Panc1 (cell line): ENCODE measurements at regions not wholly inside any gene's neighbourhood (a gene's known extent, or its start where the extent isn't known, plus 50 kb on each side); places are given as distances from the start of the nearest gene placed in this dataset.

Experiments
- ATAC-seq: fragments of 200-7000 bp; cut with Tn5 transposase; 2 replicates; pipeline ENCODE4 v1.9.1; 2020; ENCODE audit warnings: mild to moderate bottlenecking, moderate library complexity
- BruUV-seq: library from RNA; stranded (reverse); fragments of 400-500 nt; replicated peaks from 2 replicates; lab custom pipeline; 2021; lab: Mats Ljungman, UMichigan
- CTCF ChIA-PET: fragments of 300-600 bp; sonication (Branson Sonifier 250); formaldehyde crosslinking; loops from one replicate; lab custom pipeline; 2022; ENCODE audit warnings: antibody characterized with exemption; lab: Charles Lee
- POLR2A ChIA-PET: fragments of 300-600 bp; sonication (Branson Sonifier 250); formaldehyde crosslinking; loops from one replicate; lab custom pipeline; 2022; ENCODE audit warnings: antibody characterized with exemption; lab: Charles Lee
- DNase-seq: peaks from one replicate; pipeline ENCODE4 v3.0.0-alpha.2; 2010; ENCODE audit warnings: low read depth, low spot score
- H3K27ac ChIP-seq: 2 replicates; pipeline ENCODE4 v1.5.1; 2011; ENCODE audit warnings: mild to moderate bottlenecking, low read length, inconsistent platforms
- H3K27me3 ChIP-seq: fragments of 200-500 bp; sonication (Bioruptor generic); 2 replicates; pipeline ENCODE4 v1.6.0; 2014; ENCODE audit warnings: low read length, inconsistent platforms; ENCODE audit not compliant: control insufficient read depth, insufficient read depth
- H3K36me3 ChIP-seq: fragments of 200-500 bp; sonication (Bioruptor generic); 2 replicates; pipeline ENCODE4 v1.5.1; 2014; ENCODE audit warnings: inconsistent platforms, mild to moderate bottlenecking, low read length, moderate library complexity; ENCODE audit not compliant: control insufficient read depth, insufficient read depth
- H3K4me1 ChIP-seq: 2 replicates; pipeline ENCODE4 v1.5.1; 2011; ENCODE audit warnings: inconsistent platforms, mild to moderate bottlenecking, low read length, moderate library complexity; ENCODE audit not compliant: control insufficient read depth, insufficient read depth
- H3K4me3 ChIP-seq, 2 experiments: 2 replicates each; pipeline ENCODE4 v1.5.1; 2011 to 2012; ENCODE audit warnings: low read depth in 2 of 2, low read length in 2 of 2, mild to moderate bottlenecking in 2 of 2, inconsistent platforms in 1 of 2, moderate library complexity in 1 of 2
- H3K9me3 ChIP-seq: fragments of 200-500 bp; sonication (Bioruptor generic); 2 replicates; pipeline ENCODE4 v1.5.1; 2014; ENCODE audit warnings: low read depth, mild to moderate bottlenecking, inconsistent platforms, low read length, moderate library complexity; ENCODE audit not compliant: control insufficient read depth, insufficient read depth
- POLR2AphosphoS5 ChIP-seq: IDR thresholded peaks from 2 replicates; pipeline ENCODE4 v1.6.1; 2012; ENCODE audit warnings: mild to moderate bottlenecking, low read depth, low read length, moderate library complexity
- SIN3A ChIP-seq: IDR thresholded peaks from 2 replicates; pipeline ENCODE4 v1.6.1; 2012; ENCODE audit warnings: low read depth, mild to moderate bottlenecking, low read length, moderate library complexity, borderline replicate concordance; ENCODE audit not compliant: insufficient read depth
- TCF7L2 ChIP-seq: IDR thresholded peaks from 2 replicates; pipeline ENCODE4 v1.6.1; 2011; ENCODE audit warnings: mild to moderate bottlenecking, low read depth, low read length, inconsistent platforms
- in situ Hi-C: cut with HindIII; loops from 2 replicates; pipeline ENCODE4 v1.10.0; 2016; ENCODE audit warnings: low sequenced_read_pairs, low pct_unique_long_range_greater_than_20kb
- intact Hi-C: fragments of 100-400 bp; cut with micrococcal nuclease; formaldehyde crosslinking; loops from one replicate; pipeline ENCODE4 v1.10.0; 2022; ENCODE audit not compliant: unreplicated experiment
- TF ChIP-seq, protein P1 (sequence below): fragments of 450-650 bp; IDR thresholded peaks from 2 replicates; pipeline ENCODE4 v1.5.1; 2017; ENCODE audit warnings: mild to moderate bottlenecking
- TF ChIP-seq, protein P2 (sequence below), 2 experiments: IDR thresholded peaks; 2 replicates each; pipeline ENCODE4 v1.6.1; 2011 to 2012; ENCODE audit warnings: low read depth in 2 of 2, control low read depth in 1 of 2, low read length in 1 of 2, mild to moderate bottlenecking in 1 of 2, moderate library complexity in 1 of 2; ENCODE audit not compliant: insufficient read depth in 1 of 2

GRCh38 chr17:54840885-54841591 lies 59.6 kb upstream of the TOM1L1 start:
- intact Hi-C loops (no loop called here), in situ Hi-C loops (no loop called here)
- DNase-seq (no peak), ATAC-seq (no peak)
- CTCF ChIA-PET: no interaction called here
- no peak overlapping the region for H3K4me3 ChIP-seq
- BruUV-seq: no TSS peak
- H3K4me1 ChIP-seq: no peaks in the 10 kb centered on the region
- H3K9me3 ChIP-seq: no peaks in the 10 kb centered on the region
- TF ChIP-seq SIN3A (no peak), TCF7L2 (no peak), POLR2AphosphoS5 (no peak)
- TF ChIP-seq, protein P1, sequence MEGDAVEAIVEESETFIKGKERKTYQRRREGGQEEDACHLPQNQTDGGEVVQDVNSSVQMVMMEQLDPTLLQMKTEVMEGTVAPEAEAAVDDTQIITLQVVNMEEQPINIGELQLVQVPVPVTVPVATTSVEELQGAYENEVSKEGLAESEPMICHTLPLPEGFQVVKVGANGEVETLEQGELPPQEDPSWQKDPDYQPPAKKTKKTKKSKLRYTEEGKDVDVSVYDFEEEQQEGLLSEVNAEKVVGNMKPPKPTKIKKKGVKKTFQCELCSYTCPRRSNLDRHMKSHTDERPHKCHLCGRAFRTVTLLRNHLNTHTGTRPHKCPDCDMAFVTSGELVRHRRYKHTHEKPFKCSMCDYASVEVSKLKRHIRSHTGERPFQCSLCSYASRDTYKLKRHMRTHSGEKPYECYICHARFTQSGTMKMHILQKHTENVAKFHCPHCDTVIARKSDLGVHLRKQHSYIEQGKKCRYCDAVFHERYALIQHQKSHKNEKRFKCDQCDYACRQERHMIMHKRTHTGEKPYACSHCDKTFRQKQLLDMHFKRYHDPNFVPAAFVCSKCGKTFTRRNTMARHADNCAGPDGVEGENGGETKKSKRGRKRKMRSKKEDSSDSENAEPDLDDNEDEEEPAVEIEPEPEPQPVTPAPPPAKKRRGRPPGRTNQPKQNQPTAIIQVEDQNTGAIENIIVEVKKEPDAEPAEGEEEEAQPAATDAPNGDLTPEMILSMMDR: no peak
- TF ChIP-seq, protein P2, sequence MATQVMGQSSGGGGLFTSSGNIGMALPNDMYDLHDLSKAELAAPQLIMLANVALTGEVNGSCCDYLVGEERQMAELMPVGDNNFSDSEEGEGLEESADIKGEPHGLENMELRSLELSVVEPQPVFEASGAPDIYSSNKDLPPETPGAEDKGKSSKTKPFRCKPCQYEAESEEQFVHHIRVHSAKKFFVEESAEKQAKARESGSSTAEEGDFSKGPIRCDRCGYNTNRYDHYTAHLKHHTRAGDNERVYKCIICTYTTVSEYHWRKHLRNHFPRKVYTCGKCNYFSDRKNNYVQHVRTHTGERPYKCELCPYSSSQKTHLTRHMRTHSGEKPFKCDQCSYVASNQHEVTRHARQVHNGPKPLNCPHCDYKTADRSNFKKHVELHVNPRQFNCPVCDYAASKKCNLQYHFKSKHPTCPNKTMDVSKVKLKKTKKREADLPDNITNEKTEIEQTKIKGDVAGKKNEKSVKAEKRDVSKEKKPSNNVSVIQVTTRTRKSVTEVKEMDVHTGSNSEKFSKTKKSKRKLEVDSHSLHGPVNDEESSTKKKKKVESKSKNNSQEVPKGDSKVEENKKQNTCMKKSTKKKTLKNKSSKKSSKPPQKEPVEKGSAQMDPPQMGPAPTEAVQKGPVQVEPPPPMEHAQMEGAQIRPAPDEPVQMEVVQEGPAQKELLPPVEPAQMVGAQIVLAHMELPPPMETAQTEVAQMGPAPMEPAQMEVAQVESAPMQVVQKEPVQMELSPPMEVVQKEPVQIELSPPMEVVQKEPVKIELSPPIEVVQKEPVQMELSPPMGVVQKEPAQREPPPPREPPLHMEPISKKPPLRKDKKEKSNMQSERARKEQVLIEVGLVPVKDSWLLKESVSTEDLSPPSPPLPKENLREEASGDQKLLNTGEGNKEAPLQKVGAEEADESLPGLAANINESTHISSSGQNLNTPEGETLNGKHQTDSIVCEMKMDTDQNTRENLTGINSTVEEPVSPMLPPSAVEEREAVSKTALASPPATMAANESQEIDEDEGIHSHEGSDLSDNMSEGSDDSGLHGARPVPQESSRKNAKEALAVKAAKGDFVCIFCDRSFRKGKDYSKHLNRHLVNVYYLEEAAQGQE (IDR thresholded peaks at IDR 0.05; ENCODE audit: insufficient read depth in 1 of 2, low read depth in 2 of 2, low read length in 1 of 2): no peak
- no peaks in the 10 kb centered on the region for H3K36me3 ChIP-seq
- H3K27me3 ChIP-seq: no peaks in the 10 kb centered on the region
- H3K27ac ChIP-seq: no peak overlapping the region
- POLR2A ChIA-PET: interaction anchor here (0.6 kb wide), 1 partner anchor 302 kb away, joined by 4 read pairs; no protein-coding TSS in a partner anchor

DNA sequence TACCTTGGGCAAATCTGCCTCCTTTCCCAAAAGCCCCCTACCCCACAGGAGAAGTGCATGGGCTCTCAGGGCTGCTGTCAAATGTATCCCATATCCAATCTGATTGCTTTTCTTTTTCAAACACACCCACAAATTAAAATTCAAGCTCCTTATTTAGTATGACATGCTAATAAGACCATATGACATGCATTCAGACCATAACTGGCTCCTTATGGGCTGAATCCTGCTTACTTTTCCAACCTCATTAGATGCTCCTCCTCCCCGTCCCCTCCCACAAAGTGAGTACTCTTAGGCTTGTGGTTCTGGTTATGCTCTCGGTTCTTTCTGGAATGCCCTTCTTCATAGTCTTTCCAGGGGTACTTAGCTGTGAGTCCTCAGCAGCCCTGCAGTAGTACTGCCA lies 59.0 kb upstream of the TOM1L1 start:
- no peak for DNase-seq
- no peak for ATAC-seq
- no peaks in the 10 kb centered on the region for H3K4me1 ChIP-seq
- H3K36me3 ChIP-seq: no peaks in the 10 kb centered on the region
- TF ChIP-seq SIN3A (no peak), TCF7L2 (no peak), POLR2AphosphoS5 (no peak)
- TF ChIP-seq, protein P1: no peak
- TF ChIP-seq, protein P2 (IDR thresholded peaks at IDR 0.05; ENCODE audit: insufficient read depth in 1 of 2, low read depth in 2 of 2, low read length in 1 of 2): no peak
- no peak overlapping the region for H3K4me3 ChIP-seq
- H3K27ac ChIP-seq: no peak overlapping the region
- in situ Hi-C loops: no loop called here
- intact Hi-C loops: no loop called here
- H3K27me3 ChIP-seq: no peaks in the 10 kb centered on the region
- no TSS peak for BruUV-seq
- CTCF ChIA-PET: no interaction called here
- no peaks in the 10 kb centered on the region for H3K9me3 ChIP-seq
- POLR2A ChIA-PET: interaction anchor here (0.6 kb wide), 1 partner anchor 303 kb away, joined by 4 read pairs; no protein-coding TSS in a partner anchor
